Spinal cord (tissue), 9 donors: ENCODE measurements at regions not wholly inside any gene's neighbourhood (a gene's known extent, or its start where the extent isn't known, plus 50 kb on each side); places are given as distances from the start of the nearest gene placed in this dataset.
"Not testable (repeated sequence)": the region's sequence is repeated elsewhere in the genome, so short reads cannot be mapped to it uniquely, and the experiment has no call there.

Experiments used
- DNase-seq, 6 donors: peaks; one replicate each; pipeline versions ENCODE4 v3.0.0 to v3.0.0-alpha.2; 2013 to 2015; ENCODE audit warnings: low spot score in 6 of 6, low read depth in 4 of 6
- H3K27ac ChIP-seq: one replicate; pipeline ENCODE4 v1.5.1; 2013; ENCODE audit warnings: low read depth, low read length, control low read depth
- H3K27me3 ChIP-seq: one replicate; pipeline ENCODE4 v1.6.1; 2013; ENCODE audit warnings: low read length; ENCODE audit not compliant: control insufficient read depth, insufficient read depth
- H3K36me3 ChIP-seq: one replicate; pipeline ENCODE4 v1.6.1; 2013; ENCODE audit warnings: low read length; ENCODE audit not compliant: control insufficient read depth, insufficient read depth
- H3K4me1 ChIP-seq: one replicate; pipeline ENCODE4 v1.6.1; 2013; ENCODE audit warnings: low read length; ENCODE audit not compliant: control insufficient read depth, insufficient read depth
- H3K4me3 ChIP-seq: one replicate; pipeline ENCODE4 v1.5.1; 2013; ENCODE audit warnings: low read depth, low read length, control low read depth
- H3K9me3 ChIP-seq: one replicate; pipeline ENCODE4 v1.6.1; 2013; ENCODE audit warnings: low read length; ENCODE audit not compliant: control insufficient read depth, insufficient read depth
- WGBS: methylation state at CpG from one replicate; pipeline ENCODE4 v1.1.5; 2013; ENCODE audit warnings: missing lambda C conversion rate; ENCODE audit not compliant: insufficient coverage; 5-methylcytosine and 5-hydroxymethylcytosine counted together
- donor health status: healthy.

DNA sequence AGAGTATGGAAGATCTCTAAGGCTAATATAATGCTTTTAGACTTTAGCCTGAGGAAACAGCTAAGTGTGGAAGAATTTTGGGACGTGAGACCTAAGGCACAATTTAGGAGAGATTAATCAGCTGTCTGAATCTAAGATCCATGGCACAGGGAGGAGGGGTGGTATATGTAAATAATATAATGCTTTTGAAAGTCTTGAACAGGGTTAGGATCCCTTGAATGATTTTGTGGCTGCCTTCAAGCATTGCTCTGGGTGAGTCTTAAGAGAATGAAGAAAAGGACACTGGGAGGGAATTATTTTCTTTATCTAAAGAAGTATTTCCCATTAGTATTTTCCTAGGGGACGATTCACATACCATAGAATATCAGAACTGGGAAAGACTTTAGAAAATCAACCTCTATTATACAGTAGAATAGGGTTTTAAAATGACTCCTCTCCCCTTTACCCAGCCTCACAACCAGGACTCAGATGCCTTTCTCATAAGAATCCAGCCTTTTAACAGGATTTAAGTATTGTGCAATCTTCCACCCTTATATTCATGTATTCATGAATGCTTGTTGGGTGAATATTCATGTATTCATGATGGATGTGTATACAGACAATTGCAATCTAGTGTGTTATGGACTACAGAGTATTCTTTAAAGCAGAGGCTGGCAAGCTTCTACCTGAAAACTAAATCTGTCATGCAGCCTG lies 664.2 kb upstream of the CPEB2 start:
- peak in 2 of 6 donors; percentile 39 to 59 for DNase-seq
- H3K4me3 ChIP-seq: no peak overlapping the region
- H3K9me3 ChIP-seq: peaks cover 1% of the 10 kb centered on the region
- WGBS: 100% methylated on average over 1 of the region's 2 CpGs
- no peak overlapping the region for H3K27ac ChIP-seq
- H3K27me3 ChIP-seq: no peaks in the 10 kb centered on the region
- H3K4me1 ChIP-seq: no peaks in the 10 kb centered on the region
- no peaks in the 10 kb centered on the region for H3K36me3 ChIP-seq

DNA sequence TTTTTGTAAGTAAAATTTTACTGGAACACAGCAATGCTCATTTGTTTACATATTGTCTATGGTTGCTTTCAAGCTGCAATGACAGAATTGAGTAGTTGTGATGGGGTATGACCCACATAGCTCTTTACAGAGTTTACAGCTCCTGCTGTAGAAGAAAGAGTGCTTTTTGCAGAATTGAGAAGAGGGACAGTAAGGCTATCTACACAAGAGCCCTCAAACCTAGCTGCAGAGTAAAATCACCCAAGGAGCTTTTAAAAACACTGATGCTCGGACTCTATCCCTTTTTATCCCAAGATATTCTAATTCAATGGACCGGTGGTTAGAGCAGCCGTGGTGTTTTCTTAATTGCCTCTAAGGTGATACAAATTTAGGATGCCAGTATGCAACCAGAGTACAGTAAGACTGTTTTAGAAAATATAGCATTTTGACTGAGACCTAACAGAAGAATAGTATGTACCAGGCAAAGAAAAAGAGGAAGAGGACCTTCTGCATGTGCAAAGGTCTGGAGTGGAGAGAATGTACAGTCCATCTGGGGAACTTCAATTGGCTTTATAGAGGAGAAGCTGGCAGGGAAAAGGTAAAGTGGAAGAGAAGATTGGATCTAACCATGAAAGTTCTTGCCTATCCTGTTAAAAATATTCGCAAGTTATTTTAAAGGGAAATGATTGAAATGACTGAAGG lies 663.6 kb upstream of the CPEB2 start:
- DNase-seq: no peak
- Histone ChIP-seq H3K9me3 (peaks cover 1% of the 10 kb centered on the region), H3K4me1 (no peaks in the 10 kb centered on the region), H3K27ac (no peak overlapping the region), H3K4me3 (no peak overlapping the region), H3K36me3 (no peaks in the 10 kb centered on the region), H3K27me3 (no peaks in the 10 kb centered on the region)
- whole genome bisulfite sequencing: 93% methylated on average over 1 of the region's 4 CpGs

DNA sequence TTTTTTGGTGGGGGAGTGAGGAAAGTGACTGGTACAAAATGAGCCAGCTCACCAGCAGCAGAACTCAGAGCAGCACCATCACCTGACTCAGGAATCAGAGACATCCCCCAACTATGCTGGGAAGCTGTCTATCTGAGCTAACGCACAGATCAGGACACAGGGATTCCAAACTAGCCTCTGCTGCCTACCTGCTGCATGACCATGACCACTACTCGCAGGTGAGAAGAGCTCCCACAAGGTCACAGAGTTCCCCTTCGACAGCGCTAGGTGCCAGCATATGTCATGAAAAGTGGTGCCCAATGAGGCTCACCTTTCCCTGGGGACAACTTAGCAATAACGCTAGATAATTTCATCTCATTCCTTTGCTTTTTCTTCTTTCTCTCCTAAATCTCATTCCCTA lies 662.6 kb upstream of the CPEB2 start:
- WGBS: 84% methylated on average over 5 of the region's 5 CpGs

GRCh38 chr4:14340321-14340720 lies 662.0 kb upstream of the CPEB2 start:
- no peaks in the 10 kb centered on the region for H3K27me3 ChIP-seq
- WGBS: 68% methylated on average over 2 of the region's 4 CpGs
- no peaks in the 10 kb centered on the region for H3K4me1 ChIP-seq
- H3K4me3 ChIP-seq: no peak overlapping the region
- H3K27ac ChIP-seq: no peak overlapping the region
- no peaks in the 10 kb centered on the region for H3K9me3 ChIP-seq
- no peaks in the 10 kb centered on the region for H3K36me3 ChIP-seq
- DNase-seq: peak in 1 of 6 donors; percentile 69

More for the DNA sequence above, 662.6 kb upstream of the CPEB2 start:
- H3K9me3 ChIP-seq: no peaks in the 10 kb centered on the region
- no peak overlapping the region for H3K4me3 ChIP-seq
- no peaks in the 10 kb centered on the region for H3K27me3 ChIP-seq
- no peak for DNase-seq
- no peaks in the 10 kb centered on the region for H3K36me3 ChIP-seq
- no peak overlapping the region for H3K27ac ChIP-seq
- H3K4me1 ChIP-seq: no peaks in the 10 kb centered on the region

- Histone ChIP-seq H3K36me3 (no peaks in the 10 kb centered on the region), H3K4me3 (no peak overlapping the region), H3K4me1 (no peaks in the 10 kb centered on the region), H3K27ac (no peak overlapping the region), H3K27me3 (no peaks in the 10 kb centered on the region), H3K9me3 (no peaks in the 10 kb centered on the region)
- DNase-seq: no peak
- WGBS: no CpG with 5 or more reads among the region's 4 CpGs
These were observed 658.3 kb upstream of the CPEB2 start for GRCh38 chr4:14343961-14344360.

DNA sequence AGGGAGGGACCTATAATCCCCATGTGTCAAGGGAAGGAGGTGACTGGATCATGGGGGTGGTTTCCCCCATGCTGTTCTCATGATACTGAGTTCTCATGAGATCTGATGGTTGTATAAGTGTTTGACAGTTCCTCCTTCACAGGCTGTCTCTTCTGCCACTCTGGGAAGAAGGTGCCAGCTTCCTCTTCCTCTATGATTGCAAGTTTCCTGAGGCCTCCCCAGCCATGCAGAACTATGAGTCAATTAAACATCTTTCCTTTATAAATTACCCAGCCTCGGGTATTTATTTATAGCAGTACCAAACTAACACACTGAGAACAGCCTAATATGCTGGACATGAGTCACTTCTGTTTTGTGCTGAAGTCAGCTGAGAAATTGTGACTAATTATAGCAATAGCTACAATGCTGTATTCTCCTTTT lies 656.9 kb upstream of the CPEB2 start:
- no peak for DNase-seq
- H3K4me1 ChIP-seq: no peaks in the 10 kb centered on the region
- WGBS: no CpG with 5 or more reads among the region's 1 CpG
- no peaks in the 10 kb centered on the region for H3K27me3 ChIP-seq
- H3K36me3 ChIP-seq: no peaks in the 10 kb centered on the region
- H3K9me3 ChIP-seq: no peaks in the 10 kb centered on the region
- no peak overlapping the region for H3K4me3 ChIP-seq
- H3K27ac ChIP-seq: no peak overlapping the region

- H3K9me3 ChIP-seq: no peaks in the 10 kb centered on the region
- peak in 2 of 6 donors; percentile 75 to 91 for DNase-seq
- H3K4me1 ChIP-seq: no peaks in the 10 kb centered on the region
- H3K27ac ChIP-seq: no peak overlapping the region
- H3K36me3 ChIP-seq: no peaks in the 10 kb centered on the region
- 72% methylated on average over 6 of the region's 7 CpGs for whole genome bisulfite sequencing
- no peak overlapping the region for H3K4me3 ChIP-seq
- no peaks in the 10 kb centered on the region for H3K27me3 ChIP-seq
These were observed 654.8 kb upstream of the CPEB2 start for GRCh38 chr4:14347526-14347925.

GRCh38 chr4:14348506-14348905 lies 653.8 kb upstream of the CPEB2 start:
- no peak overlapping the region for H3K4me3 ChIP-seq
- H3K9me3 ChIP-seq: no peaks in the 10 kb centered on the region
- H3K36me3 ChIP-seq: no peaks in the 10 kb centered on the region
- H3K4me1 ChIP-seq: no peaks in the 10 kb centered on the region
- WGBS: 100% methylated on average over 1 of the region's 2 CpGs
- H3K27ac ChIP-seq: no peak overlapping the region
- no peaks in the 10 kb centered on the region for H3K27me3 ChIP-seq
- no peak for DNase-seq

- H3K4me3 ChIP-seq, DNase-seq, H3K27ac ChIP-seq, H3K27me3 ChIP-seq, H3K36me3 ChIP-seq, H3K9me3 ChIP-seq, H3K4me1 ChIP-seq: not testable (repeated sequence)
- 95% methylated on average over 31 of the region's 34 CpGs for WGBS
These were observed 643.6 kb upstream of the CPEB2 start for GRCh38 chr4:14358544-14359160.

- peak in 2 of 6 donors; percentile 63 to 80 for DNase-seq
- no peaks in the 10 kb centered on the region for H3K36me3 ChIP-seq
- no peaks in the 10 kb centered on the region for H3K27me3 ChIP-seq
- no peak overlapping the region for H3K4me3 ChIP-seq
- H3K9me3 ChIP-seq: no peaks in the 10 kb centered on the region
- WGBS: 50% methylated on average over 2 of the region's 4 CpGs
- no peak overlapping the region for H3K27ac ChIP-seq
- no peaks in the 10 kb centered on the region for H3K4me1 ChIP-seq
These were observed 642.3 kb upstream of the CPEB2 start for GRCh38 chr4:14359991-14360390.
